ENCODE measurements at regions not wholly inside any gene's neighbourhood (a gene's known extent, or its start where the extent isn't known, plus 50 kb on each side); places are given as distances from the start of the nearest gene placed in this dataset.
"Not testable (repeated sequence)": the region's sequence is repeated elsewhere in the genome, so short reads cannot be mapped to it uniquely, and the experiment has no call there.

GRCh38 chr9:75200892-75201470, 112.7 kb downstream of the OSTF1 start:
- Histone ChIP-seq H3K27ac (ENCODE audit: low read length) (no peak overlapping the region), H3K4me1 (ENCODE audit: control insufficient read depth, insufficient read depth, low read length) (no peaks in the 10 kb centered on the region), H3K36me3 (ENCODE audit: control insufficient read depth, insufficient read depth, low read length) (no peaks in the 10 kb centered on the region), H3K27me3 (ENCODE audit: control insufficient read depth, insufficient read depth, low read length) (no peaks in the 10 kb centered on the region), H3K9me3 (ENCODE audit: control insufficient read depth, insufficient read depth, low read depth, low read length) (no peaks in the 10 kb centered on the region), H3K4me3 (ENCODE audit: low read depth in 2 of 2, low read length in 2 of 2) (no peak overlapping the region)
- in situ Hi-C loops (cut with HindIII; ENCODE audit: low pct_unique_long_range_greater_than_20kb, low sequenced_read_pairs) (no loop called here), intact Hi-C loops (cut with micrococcal nuclease; ENCODE audit: unreplicated experiment) (loop anchor here (1.0 to 5.0 kb wide), 3 partner anchors 37 to 1101 kb away; no protein-coding TSS in a partner anchor)
- ATAC-seq (no peak), DNase-seq (ENCODE audit: low read depth, low spot score) (peak; percentile 4)
- no TSS peak for BruUV-seq (replicated peaks)
- POLR2A ChIA-PET, result no interaction called here
- TF ChIP-seq SIN3A (IDR thresholded peaks at IDR 0.05; ENCODE audit: borderline replicate concordance, insufficient read depth, low read depth, low read length) (no peak), CTCF (IDR thresholded peaks at IDR 0.05) (peak; percentile 53; the same call in 1 of the 2 replicates)
- CTCF ChIA-PET, result interaction anchor here (1.0 kb wide), 1 partner anchor 665 kb away, joined by 5 read pairs; no protein-coding TSS in a partner anchor

GRCh38 chr9:75201480-75202209, 113.3 kb downstream of the OSTF1 start:
- no peaks in the 10 kb centered on the region for H3K36me3 ChIP-seq (ENCODE audit: control insufficient read depth, insufficient read depth, low read length)
- DNase-seq (ENCODE audit: low read depth, low spot score) (peak; percentile 2), ATAC-seq (no peak)
- no peaks in the 10 kb centered on the region for H3K4me1 ChIP-seq (ENCODE audit: control insufficient read depth, insufficient read depth, low read length)
- H3K9me3 ChIP-seq (ENCODE audit: control insufficient read depth, insufficient read depth, low read depth, low read length), result no peaks in the 10 kb centered on the region
- no peak overlapping the region for H3K4me3 ChIP-seq (ENCODE audit: low read depth in 2 of 2, low read length in 2 of 2)
- CTCF ChIA-PET, result interaction anchor here (1.0 kb wide), 1 partner anchor 664 kb away, joined by 5 read pairs; no protein-coding TSS in a partner anchor
- no TSS peak for BruUV-seq (replicated peaks)
- H3K27me3 ChIP-seq (ENCODE audit: control insufficient read depth, insufficient read depth, low read length), result no peaks in the 10 kb centered on the region
- in situ Hi-C loops (cut with HindIII; ENCODE audit: low pct_unique_long_range_greater_than_20kb, low sequenced_read_pairs) (no loop called here), intact Hi-C loops (cut with micrococcal nuclease; ENCODE audit: unreplicated experiment) (loop anchor here (1.0 to 5.0 kb wide), 3 partner anchors 37 to 1101 kb away; no protein-coding TSS in a partner anchor)
- H3K27ac ChIP-seq (ENCODE audit: low read length), result no peak overlapping the region
- TF ChIP-seq TCF7L2 (IDR thresholded peaks at IDR 0.05; ENCODE audit: low read depth, low read length), result no peak
- no peak for TF ChIP-seq REST (IDR thresholded peaks at IDR 0.05; ENCODE audit: insufficient read depth in 1 of 2, low read depth in 2 of 2, low read length in 1 of 2)
- no peak for TF ChIP-seq CTCF (IDR thresholded peaks at IDR 0.05)
- TF ChIP-seq POLR2AphosphoS5 (IDR thresholded peaks at IDR 0.05; ENCODE audit: low read depth, low read length), result no peak
- no peak for TF ChIP-seq SIN3A (IDR thresholded peaks at IDR 0.05; ENCODE audit: borderline replicate concordance, insufficient read depth, low read depth, low read length)
- POLR2A ChIA-PET, result no interaction called here

GRCh38 chr9:75207997-75208396, 119.7 kb downstream of the OSTF1 start:
- BruUV-seq (replicated peaks); CTCF ChIA-PET; DNase-seq (ENCODE audit: low read depth, low spot score): not testable (repeated sequence)

More at GRCh38 chr9:75207997-75208396, 119.7 kb downstream of the OSTF1 start:
- H3K27me3 ChIP-seq (ENCODE audit: control insufficient read depth, insufficient read depth, low read length); in situ Hi-C loops (cut with HindIII; ENCODE audit: low pct_unique_long_range_greater_than_20kb, low sequenced_read_pairs); H3K36me3 ChIP-seq (ENCODE audit: control insufficient read depth, insufficient read depth, low read length); ATAC-seq; POLR2A ChIA-PET; intact Hi-C loops (cut with micrococcal nuclease; ENCODE audit: unreplicated experiment); H3K4me1 ChIP-seq (ENCODE audit: control insufficient read depth, insufficient read depth, low read length); H3K27ac ChIP-seq (ENCODE audit: low read length); H3K4me3 ChIP-seq (ENCODE audit: low read depth in 2 of 2, low read length in 2 of 2); H3K9me3 ChIP-seq (ENCODE audit: control insufficient read depth, insufficient read depth, low read depth, low read length): not testable (repeated sequence)
